ENCODE measurements at regions not wholly inside any gene's neighbourhood (a gene's known extent, or its start where the extent isn't known, plus 50 kb on each side); places are given as distances from the start of the nearest gene placed in this dataset.

DNA sequence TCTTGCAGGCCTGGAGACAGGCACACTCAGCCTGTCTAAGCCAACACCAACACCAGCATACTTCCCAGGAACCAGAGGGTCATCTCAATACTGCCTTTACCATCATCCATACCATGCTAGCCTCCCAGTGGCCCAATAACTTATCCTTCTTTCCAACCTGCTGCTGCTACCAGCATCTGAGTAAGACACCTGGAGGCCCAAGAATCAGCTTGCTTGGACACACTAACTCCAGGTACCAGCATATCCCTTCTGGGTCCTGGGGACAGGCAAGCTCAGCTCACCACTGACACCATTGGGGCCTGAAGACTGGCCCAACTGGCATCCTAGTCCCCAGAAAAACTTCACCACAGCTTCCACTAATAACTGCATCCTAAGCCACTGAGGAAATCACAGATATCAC, 205.3 kb downstream of the CD109 start:
- no peak for DNase-seq

DNA sequence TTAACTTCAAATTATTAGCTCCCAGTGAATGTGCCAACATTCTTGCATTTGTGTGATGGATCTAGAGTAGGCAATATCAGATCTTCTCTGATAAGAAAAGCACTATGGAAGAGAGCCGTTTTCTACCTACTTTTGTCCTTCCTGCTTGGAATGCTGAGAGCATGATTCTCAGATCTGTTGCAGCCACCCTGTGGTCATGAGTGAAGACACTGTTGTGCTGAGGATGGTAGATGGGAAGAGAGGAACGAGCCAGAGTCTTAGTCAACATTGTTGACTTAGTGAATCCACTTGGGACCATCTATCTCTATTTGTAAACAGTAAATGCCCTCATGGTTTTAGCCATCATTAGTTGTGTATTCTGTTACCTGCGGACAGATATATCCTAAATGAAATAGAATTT, 202.6 kb downstream of the CD109 start:
- DNase-seq: no peak

DNA sequence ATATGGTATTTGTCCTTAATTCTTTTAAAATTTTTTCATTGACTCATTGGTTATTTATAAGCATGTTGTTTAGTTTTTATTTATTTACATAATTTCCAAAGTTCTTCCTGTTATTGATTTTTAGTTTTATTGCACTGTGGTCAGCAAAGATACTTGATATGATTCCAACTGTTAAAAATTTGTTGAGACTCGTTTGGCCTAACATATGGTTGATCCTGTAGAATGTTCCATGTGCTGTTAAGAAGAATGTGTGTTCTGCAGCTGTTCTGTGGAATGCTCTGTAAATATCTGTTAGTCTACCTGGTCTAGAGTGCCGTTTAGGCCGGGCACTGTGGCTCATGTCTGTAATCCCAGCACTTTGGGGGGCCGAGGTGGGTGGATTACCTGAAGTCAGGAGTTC, 197.7 kb downstream of the CD109 start:
- DNase-seq: no peak

DNA sequence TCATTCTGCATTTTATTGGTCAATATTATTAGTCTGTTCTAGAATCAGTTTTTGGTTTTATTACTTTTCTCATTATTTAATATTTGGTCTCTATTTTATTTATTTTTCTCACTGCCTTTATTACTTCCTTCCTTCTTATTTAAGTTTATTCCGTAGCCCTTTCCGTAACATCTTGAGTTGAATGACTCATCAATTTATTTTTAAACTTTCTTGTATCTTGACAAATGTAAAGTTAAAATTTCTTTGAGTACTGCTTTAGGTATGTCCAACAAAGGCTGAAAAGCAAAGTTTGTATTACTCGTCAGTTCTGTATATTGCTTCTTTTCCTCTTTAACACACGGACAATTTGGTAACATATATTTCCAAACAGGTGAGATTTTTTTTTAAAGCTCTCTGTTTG, 192.0 kb downstream of the CD109 start:
- no peak for DNase-seq

DNA sequence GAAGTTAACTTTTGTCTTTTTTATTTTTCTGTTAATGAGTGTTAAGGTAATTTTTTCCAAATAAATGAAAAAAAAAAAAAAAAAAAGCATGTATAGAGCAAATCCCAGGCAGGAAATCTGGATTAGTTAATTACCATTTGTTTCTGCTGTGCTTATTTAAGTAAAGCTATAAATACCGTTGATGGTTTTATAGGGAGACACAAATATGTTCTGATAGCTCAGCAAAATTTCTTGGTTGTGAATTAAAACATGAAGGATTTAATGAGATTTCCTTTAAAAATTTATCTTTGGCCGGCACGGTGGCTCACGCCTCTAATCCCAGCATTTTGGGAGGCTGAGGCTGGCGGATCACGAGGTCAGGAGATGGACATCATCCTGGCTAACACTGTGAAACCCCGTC, 189.4 kb downstream of the CD109 start:
- DNase-seq: no peak

DNA sequence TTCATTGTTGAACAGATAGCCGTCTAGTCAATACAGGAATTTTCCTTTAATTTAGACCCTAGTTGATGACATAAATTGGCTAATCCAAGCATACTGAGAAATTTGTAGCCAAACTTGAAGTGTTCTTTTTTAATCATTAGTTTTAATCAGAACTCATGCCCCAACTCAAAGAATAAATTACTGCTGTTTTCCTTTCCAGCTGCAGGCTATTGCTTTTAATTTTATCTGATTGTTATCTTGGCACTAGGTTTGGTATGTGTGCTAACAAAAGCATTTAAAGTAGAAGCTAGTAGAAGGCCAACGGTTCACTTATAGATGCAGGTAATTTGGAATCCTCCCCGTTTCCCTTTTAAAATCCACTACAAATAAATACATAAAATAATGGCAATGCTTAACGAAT, 188.5 kb downstream of the CD109 start:
- DNase-seq: no peak

DNA sequence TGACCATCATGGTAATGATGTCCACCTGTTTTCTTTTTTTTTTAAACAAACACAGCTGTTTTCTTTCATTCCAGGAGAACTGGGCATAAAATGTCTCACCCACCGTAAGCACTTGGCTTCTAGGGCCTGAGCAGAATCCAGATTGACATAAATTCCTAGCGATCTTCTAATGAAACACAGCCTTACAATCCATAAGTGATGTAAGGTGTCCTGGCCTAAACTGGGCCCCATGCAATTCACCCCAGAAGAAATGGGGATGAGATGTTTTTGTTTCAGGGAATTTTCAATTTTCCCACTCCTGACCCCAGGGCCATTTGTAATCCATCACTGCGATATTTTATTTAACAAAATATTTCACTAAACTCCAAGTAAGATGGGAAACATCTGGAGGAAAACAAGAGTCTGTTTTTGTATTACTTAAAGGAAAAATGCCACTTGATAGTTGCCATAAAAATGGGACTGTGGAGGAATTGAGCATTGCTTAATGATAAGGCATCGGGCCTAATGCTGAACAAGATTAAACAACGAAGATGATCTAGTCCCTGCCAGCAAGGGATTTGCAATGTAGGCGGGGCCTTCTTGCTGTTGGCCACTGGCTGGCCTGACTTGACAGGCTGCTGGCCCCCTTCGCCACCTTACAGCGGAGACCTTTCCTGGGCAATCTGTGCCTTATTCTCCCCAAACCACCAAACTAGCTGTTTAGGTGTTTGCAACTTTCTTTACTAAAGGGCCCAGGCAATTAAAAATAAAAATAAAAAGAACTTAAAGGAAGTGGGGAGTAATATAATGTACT, 183.7 kb downstream of the CD109 start:
- DNase-seq: no peak

DNA sequence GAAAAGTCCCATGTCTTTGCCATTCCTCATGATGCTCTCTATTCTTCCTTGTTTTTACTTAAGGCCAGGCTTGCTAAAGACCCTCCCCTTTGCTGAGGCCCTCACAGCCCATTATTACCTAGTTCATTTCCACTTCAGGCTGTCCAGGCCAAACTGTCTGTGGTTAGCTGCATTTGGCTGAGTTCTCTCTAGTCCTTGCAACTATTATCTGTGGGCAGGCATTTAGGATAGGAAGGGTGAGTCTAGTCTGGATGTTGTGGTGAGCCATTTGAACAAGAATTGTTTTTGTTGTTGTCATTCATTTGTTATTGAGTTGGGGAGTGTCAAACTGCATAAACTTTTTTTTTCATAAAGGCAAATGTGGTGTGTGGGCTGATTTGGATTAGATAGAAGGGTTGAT, 182.4 kb downstream of the CD109 start:
- DNase-seq: no peak
